ENCODE measurements at regions not wholly inside any gene's neighbourhood (a gene's known extent, or its start where the extent isn't known, plus 50 kb on each side); places are given as distances from the start of the nearest gene placed in this dataset.

- TF ChIP-seq, protein P1, sequence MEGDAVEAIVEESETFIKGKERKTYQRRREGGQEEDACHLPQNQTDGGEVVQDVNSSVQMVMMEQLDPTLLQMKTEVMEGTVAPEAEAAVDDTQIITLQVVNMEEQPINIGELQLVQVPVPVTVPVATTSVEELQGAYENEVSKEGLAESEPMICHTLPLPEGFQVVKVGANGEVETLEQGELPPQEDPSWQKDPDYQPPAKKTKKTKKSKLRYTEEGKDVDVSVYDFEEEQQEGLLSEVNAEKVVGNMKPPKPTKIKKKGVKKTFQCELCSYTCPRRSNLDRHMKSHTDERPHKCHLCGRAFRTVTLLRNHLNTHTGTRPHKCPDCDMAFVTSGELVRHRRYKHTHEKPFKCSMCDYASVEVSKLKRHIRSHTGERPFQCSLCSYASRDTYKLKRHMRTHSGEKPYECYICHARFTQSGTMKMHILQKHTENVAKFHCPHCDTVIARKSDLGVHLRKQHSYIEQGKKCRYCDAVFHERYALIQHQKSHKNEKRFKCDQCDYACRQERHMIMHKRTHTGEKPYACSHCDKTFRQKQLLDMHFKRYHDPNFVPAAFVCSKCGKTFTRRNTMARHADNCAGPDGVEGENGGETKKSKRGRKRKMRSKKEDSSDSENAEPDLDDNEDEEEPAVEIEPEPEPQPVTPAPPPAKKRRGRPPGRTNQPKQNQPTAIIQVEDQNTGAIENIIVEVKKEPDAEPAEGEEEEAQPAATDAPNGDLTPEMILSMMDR (IDR thresholded peaks at IDR 0.05) = no peak
- ATAC-seq (ENCODE audit: insufficient number of reproducible peaks, low FRiP score, low read depth) = no peak
- no peak overlapping the region for H3K4me3 ChIP-seq
Observed at GRCh38 chr6:97909380-97909779, 626.4 kb upstream of the MMS22L start.

DNA sequence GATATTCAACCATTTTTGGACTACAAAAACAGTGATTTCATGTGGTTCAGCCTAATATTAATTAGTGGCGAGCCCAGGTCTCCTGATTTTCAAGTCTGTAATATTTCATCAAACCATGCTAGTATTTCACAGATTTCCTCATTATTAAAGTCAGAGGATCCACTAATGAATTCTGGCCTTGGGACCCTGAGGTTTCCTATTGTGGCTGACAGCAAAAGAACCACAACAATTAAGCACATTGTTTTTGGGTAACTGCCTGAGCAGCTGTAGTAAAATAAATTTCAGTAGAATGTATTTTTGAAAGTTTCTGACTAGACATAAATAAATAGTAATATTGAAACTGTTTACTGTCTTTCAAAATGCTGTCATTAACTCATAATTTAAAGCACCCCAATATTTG, 630.7 kb upstream of the MMS22L start:
- Histone ChIP-seq H3K27ac (no peak overlapping the region), H3K9me3 (no peaks in the 10 kb centered on the region), H3K4me1 (ENCODE audit: control insufficient read depth in 1 of 2, low read depth in 2 of 2) (no peaks in the 10 kb centered on the region), H3K4me3 (no peak overlapping the region), H3K36me3 (no peaks in the 10 kb centered on the region), H3K27me3 (replicated peaks; ENCODE audit: insufficient read depth) (no peaks in the 10 kb centered on the region)
- TF ChIP-seq, protein P1 (IDR thresholded peaks at IDR 0.05) = no peak
- ATAC-seq (ENCODE audit: insufficient number of reproducible peaks, low FRiP score, low read depth) = no peak
- no peak for DNase-seq (ENCODE audit: low spot score)

More at GRCh38 chr6:97909380-97909779, 626.4 kb upstream of the MMS22L start:
- no peak for DNase-seq (ENCODE audit: low spot score)
- no peaks in the 10 kb centered on the region for H3K27me3 ChIP-seq (replicated peaks; ENCODE audit: insufficient read depth)
- no peaks in the 10 kb centered on the region for H3K9me3 ChIP-seq
- H3K4me1 ChIP-seq (ENCODE audit: control insufficient read depth in 1 of 2, low read depth in 2 of 2) = no peaks in the 10 kb centered on the region
- no peaks in the 10 kb centered on the region for H3K36me3 ChIP-seq
- H3K27ac ChIP-seq = no peak overlapping the region

- Histone ChIP-seq H3K27me3 (replicated peaks; ENCODE audit: insufficient read depth) (no peaks in the 10 kb centered on the region), H3K4me1 (ENCODE audit: control insufficient read depth in 1 of 2, low read depth in 2 of 2) (no peaks in the 10 kb centered on the region), H3K36me3 (no peaks in the 10 kb centered on the region), H3K27ac (no peak overlapping the region), H3K9me3 (no peaks in the 10 kb centered on the region), H3K4me3 (no peak overlapping the region)
- ATAC-seq (ENCODE audit: insufficient number of reproducible peaks, low FRiP score, low read depth) (no peak), DNase-seq (ENCODE audit: low spot score) (no peak)
- TF ChIP-seq, protein P1 (IDR thresholded peaks at IDR 0.05) = no peak
Observed at GRCh38 chr6:97914912-97915311, 631.9 kb upstream of the MMS22L start.

DNA sequence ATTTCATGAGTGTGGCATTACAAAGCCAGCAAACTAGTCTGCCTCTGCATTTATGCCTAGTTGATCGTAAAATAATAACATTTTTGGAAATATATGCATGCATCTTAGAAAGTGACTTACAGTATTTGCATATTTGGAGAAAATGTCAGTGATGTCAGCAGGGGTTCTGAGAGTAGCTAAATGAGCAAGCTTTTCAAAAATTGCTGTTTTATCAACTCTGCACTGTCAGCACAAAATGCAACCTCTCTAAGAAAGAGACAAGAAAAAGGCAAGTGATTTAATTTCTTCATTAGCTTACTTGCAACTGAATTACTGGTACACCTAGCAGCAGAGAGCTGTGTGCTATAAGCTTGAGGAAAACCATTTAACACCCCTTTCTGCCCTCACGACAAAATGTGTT, 632.5 kb upstream of the MMS22L start:
- H3K9me3 ChIP-seq = no peaks in the 10 kb centered on the region
- TF ChIP-seq, protein P1 (IDR thresholded peaks at IDR 0.05) = no peak
- DNase-seq (ENCODE audit: low spot score) = no peak
- no peaks in the 10 kb centered on the region for H3K27me3 ChIP-seq (replicated peaks; ENCODE audit: insufficient read depth)
- H3K27ac ChIP-seq = no peak overlapping the region
- H3K4me1 ChIP-seq (ENCODE audit: control insufficient read depth in 1 of 2, low read depth in 2 of 2) = no peaks in the 10 kb centered on the region
- no peak for ATAC-seq (ENCODE audit: insufficient number of reproducible peaks, low FRiP score, low read depth)
- H3K4me3 ChIP-seq = no peak overlapping the region
- H3K36me3 ChIP-seq = no peaks in the 10 kb centered on the region

DNA sequence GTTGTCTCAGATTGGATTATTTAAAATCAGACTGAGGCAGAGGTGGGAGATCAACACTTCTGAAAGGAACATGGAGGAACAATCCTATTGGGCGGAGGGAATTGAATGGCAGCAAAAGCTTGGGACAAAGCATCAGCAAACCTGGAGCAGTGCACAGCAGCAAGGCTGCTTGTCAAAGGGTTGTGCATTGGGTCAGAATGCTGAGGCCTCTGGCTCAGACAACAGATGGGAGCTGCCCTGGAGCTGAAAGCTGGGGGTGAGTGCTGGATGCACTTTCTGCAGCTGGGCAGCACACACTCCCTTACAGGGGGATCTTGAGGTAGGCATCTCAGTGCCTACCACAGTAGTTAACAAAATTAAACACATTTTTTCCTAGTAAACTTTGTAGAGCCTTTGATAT, 634.4 kb upstream of the MMS22L start:
- Histone ChIP-seq H3K4me3 (no peak overlapping the region), H3K36me3 (no peaks in the 10 kb centered on the region), H3K27me3 (replicated peaks; ENCODE audit: insufficient read depth) (no peaks in the 10 kb centered on the region), H3K27ac (no peak overlapping the region), H3K4me1 (ENCODE audit: control insufficient read depth in 1 of 2, low read depth in 2 of 2) (no peaks in the 10 kb centered on the region), H3K9me3 (no peaks in the 10 kb centered on the region)
- no peak for DNase-seq (ENCODE audit: low spot score)
- ATAC-seq (ENCODE audit: insufficient number of reproducible peaks, low FRiP score, low read depth) = no peak
- TF ChIP-seq, protein P1 (IDR thresholded peaks at IDR 0.05) = no peak
